ENCODE measurements at regions not wholly inside any gene's neighbourhood (a gene's known extent, or its start where the extent isn't known, plus 50 kb on each side); places are given as distances from the start of the nearest gene placed in this dataset.

DNA sequence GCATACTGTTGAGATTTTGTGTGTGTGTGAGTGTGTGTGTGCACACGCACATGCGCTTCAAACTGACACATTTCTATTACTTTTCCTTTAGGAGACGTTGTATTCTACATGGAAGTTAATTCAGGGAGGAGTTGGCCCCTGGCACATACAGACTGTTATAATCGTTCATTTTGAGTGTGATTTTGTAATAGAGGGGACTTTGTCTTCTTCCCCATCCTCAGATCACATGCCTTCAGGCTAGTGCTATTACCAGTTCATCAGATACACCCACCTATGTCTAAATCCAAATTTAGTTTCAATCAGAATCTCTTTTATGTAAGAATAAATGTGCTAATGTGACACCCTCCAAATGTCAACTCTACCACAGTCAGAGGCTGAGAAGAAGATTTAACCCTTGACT lies 90.2 kb downstream of the FBXO4 start:
- no peaks in the 10 kb centered on the region for H3K9me3 ChIP-seq (ENCODE audit: control insufficient read depth, low read depth, low read length)
- no peaks in the 10 kb centered on the region for H3K79me1 ChIP-seq (ENCODE audit: insufficient read depth, low read depth, low read length, poor library complexity, severe bottlenecking)
- Mint-ChIP-seq H3K27ac (no peak overlapping the region), H3K27me3 (ENCODE audit: low read depth) (no peaks in the 10 kb centered on the region), H3K36me3 (ENCODE audit: insufficient read depth in 1 of 3, low read depth in 3 of 3) (no peaks in the 10 kb centered on the region), H3K4me3 (no peak overlapping the region), H3K9me3 (no peaks in the 10 kb centered on the region), H3K4me1 (no peaks in the 10 kb centered on the region)
- H3K23ac ChIP-seq (ENCODE audit: insufficient read length, low read depth, low read length) = no peak overlapping the region
- no peak overlapping the region for H3K4me2 ChIP-seq (ENCODE audit: insufficient read depth, insufficient read length, low read length)
- H3K27me3 ChIP-seq (ENCODE audit: insufficient read depth, low read length) = no peaks in the 10 kb centered on the region
- H2BK12ac ChIP-seq (ENCODE audit: insufficient read length, low read depth, low read length) = no peak overlapping the region
- no peak overlapping the region for H4K91ac ChIP-seq (ENCODE audit: insufficient read length, low read depth, low read length)
- H3T11ph ChIP-seq (ENCODE audit: low read length) = no peak overlapping the region
- H2BK15ac ChIP-seq (ENCODE audit: low read depth, low read length) = no peak overlapping the region
- no peak overlapping the region for H2BK20ac ChIP-seq (ENCODE audit: low read depth, low read length, poor library complexity, severe bottlenecking)
- no peak overlapping the region for H3K56ac ChIP-seq (ENCODE audit: insufficient read length, low read depth, low read length)
- H3K4ac ChIP-seq (ENCODE audit: low read depth, low read length) = no peak overlapping the region
- no peak overlapping the region for H4K8ac ChIP-seq (replicated peaks; ENCODE audit: insufficient read length, low read depth, low read length)
- DNase-seq = no peak
- H3K79me2 ChIP-seq (ENCODE audit: insufficient read depth, low read length) = no peaks in the 10 kb centered on the region
- H3K4me1 ChIP-seq (ENCODE audit: insufficient read depth, low read length) = no peaks in the 10 kb centered on the region
- H3K27ac ChIP-seq (ENCODE audit: insufficient read length, low read depth, low read length) = no peak overlapping the region
- TF ChIP-seq, protein P1, sequence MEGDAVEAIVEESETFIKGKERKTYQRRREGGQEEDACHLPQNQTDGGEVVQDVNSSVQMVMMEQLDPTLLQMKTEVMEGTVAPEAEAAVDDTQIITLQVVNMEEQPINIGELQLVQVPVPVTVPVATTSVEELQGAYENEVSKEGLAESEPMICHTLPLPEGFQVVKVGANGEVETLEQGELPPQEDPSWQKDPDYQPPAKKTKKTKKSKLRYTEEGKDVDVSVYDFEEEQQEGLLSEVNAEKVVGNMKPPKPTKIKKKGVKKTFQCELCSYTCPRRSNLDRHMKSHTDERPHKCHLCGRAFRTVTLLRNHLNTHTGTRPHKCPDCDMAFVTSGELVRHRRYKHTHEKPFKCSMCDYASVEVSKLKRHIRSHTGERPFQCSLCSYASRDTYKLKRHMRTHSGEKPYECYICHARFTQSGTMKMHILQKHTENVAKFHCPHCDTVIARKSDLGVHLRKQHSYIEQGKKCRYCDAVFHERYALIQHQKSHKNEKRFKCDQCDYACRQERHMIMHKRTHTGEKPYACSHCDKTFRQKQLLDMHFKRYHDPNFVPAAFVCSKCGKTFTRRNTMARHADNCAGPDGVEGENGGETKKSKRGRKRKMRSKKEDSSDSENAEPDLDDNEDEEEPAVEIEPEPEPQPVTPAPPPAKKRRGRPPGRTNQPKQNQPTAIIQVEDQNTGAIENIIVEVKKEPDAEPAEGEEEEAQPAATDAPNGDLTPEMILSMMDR (conservative IDR thresholded peaks at IDR 0.05) = no peak
- WGBS (ENCODE audit: extremely low coverage, insufficient read length, low lambda C conversion rate) = no CpG with 5 or more reads among the region's 4 CpGs
- no peak overlapping the region for H3K14ac ChIP-seq (ENCODE audit: insufficient read depth, low read length)
- no peak overlapping the region for H4K5ac ChIP-seq (ENCODE audit: insufficient read length, low read depth, low read length)
- H3K9ac ChIP-seq (ENCODE audit: extremely low read depth, insufficient read length, low read length) = no peak overlapping the region
- H3K23me2 ChIP-seq (ENCODE audit: insufficient read length, low read depth, low read length, poor library complexity, severe bottlenecking) = no peaks in the 10 kb centered on the region
- no peak overlapping the region for H2AK5ac ChIP-seq (ENCODE audit: insufficient read length, low read length)
- H2BK5ac ChIP-seq (ENCODE audit: insufficient read length, low read length) = no peak overlapping the region
- H4K20me1 ChIP-seq (ENCODE audit: control insufficient read depth, insufficient read depth, insufficient read length) = no peaks in the 10 kb centered on the region
- H3K18ac ChIP-seq (ENCODE audit: insufficient read length, low read depth, low read length) = no peak overlapping the region
- H2AFZ ChIP-seq (ENCODE audit: low read length) = no peak overlapping the region
- no peak overlapping the region for H2BK120ac ChIP-seq (ENCODE audit: low read depth, low read length, poor library complexity, severe bottlenecking)
